MM.1S (cell line): ENCODE measurements at regions not wholly inside any gene's neighbourhood (a gene's known extent, or its start where the extent isn't known, plus 50 kb on each side); places are given as distances from the start of the nearest gene placed in this dataset.

ENCODE experiments used
- DNase-seq: peaks from one replicate; pipeline ENCODE4 v3.0.0-alpha.2; 2015
- H2AFZ ChIP-seq: fragments of 300-600 bp; sonication (generic); 2 replicates; pipeline ENCODE4 v1.6.0; 2016; ENCODE audit warnings: antibody characterized with exemption, low read length
- H3F3A ChIP-seq: fragments of 300-600 bp; sonication (generic); 2 replicates; pipeline ENCODE4 v1.6.1; 2016; ENCODE audit warnings: mild to moderate bottlenecking, antibody characterized with exemption, low read length, moderate library complexity, mixed read lengths; ENCODE audit not compliant: insufficient read depth
- H3K27ac ChIP-seq: fragments of 300-600 bp; sonication (generic); 2 replicates; pipeline ENCODE4 v1.5.1; 2016; ENCODE audit warnings: mild to moderate bottlenecking, low read length
- H3K27me3 ChIP-seq: fragments of 300-600 bp; sonication (generic); replicated peaks from 2 replicates; pipeline ENCODE4 v1.6.0; 2016; ENCODE audit warnings: low read length; ENCODE audit not compliant: insufficient read depth
- H3K36me3 ChIP-seq: fragments of 300-600 bp; sonication (generic); replicated peaks from 2 replicates; pipeline ENCODE4 v1.6.1; 2016; ENCODE audit warnings: mild to moderate bottlenecking, low read length, mixed read lengths; ENCODE audit not compliant: insufficient read depth
- H3K4me1 ChIP-seq: fragments of 300-600 bp; sonication (generic); 2 replicates; pipeline ENCODE4 v1.6.1; 2016; ENCODE audit warnings: low read length, mixed read lengths
- H3K4me2 ChIP-seq: fragments of 300-600 bp; sonication (generic); 2 replicates; pipeline ENCODE4 v1.6.0; 2016; ENCODE audit warnings: low read depth, low read length
- H3K4me3 ChIP-seq: fragments of 300-600 bp; sonication (generic); 2 replicates; pipeline ENCODE4 v1.5.1; 2016; ENCODE audit warnings: low read length, mixed read lengths
- H3K79me2 ChIP-seq: fragments of 300-600 bp; sonication (generic); 2 replicates; pipeline ENCODE4 v1.6.1; 2016; ENCODE audit warnings: mixed run types, low read length, mixed read lengths
- H3K9ac ChIP-seq: fragments of 300-600 bp; sonication (generic); 2 replicates; pipeline ENCODE4 v1.6.1; 2016; ENCODE audit warnings: low read length, mixed read lengths
- H3K9me2 ChIP-seq: fragments of 300-600 bp; sonication (generic); replicated peaks from 2 replicates; pipeline ENCODE4 v1.6.1; 2016; ENCODE audit warnings: mild to moderate bottlenecking, low read length, mixed read lengths; ENCODE audit not compliant: insufficient read depth
- H3K9me3 ChIP-seq: fragments of 300-600 bp; sonication (generic); replicated peaks from 2 replicates; pipeline ENCODE4 v1.6.1; 2016; ENCODE audit warnings: mild to moderate bottlenecking, low read length, mixed read lengths; ENCODE audit not compliant: insufficient read depth
- H4K20me1 ChIP-seq: fragments of 300-600 bp; sonication (generic); 2 replicates; pipeline ENCODE4 v1.6.1; 2016; ENCODE audit warnings: mild to moderate bottlenecking, low read length, moderate library complexity, mixed read lengths; ENCODE audit not compliant: insufficient read depth
- CTCF ChIP-seq: fragments of 300-600 bp; sonication (generic); IDR thresholded peaks from 2 replicates; pipeline ENCODE4 v1.5.1; 2016; ENCODE audit warnings: antibody characterized with exemption, low read length, mixed read lengths
- EZH2 ChIP-seq: fragments of 300-600 bp; sonication (generic); optimal IDR thresholded peaks from 2 replicates; pipeline ENCODE3; 2017; ENCODE audit warnings: low read depth, mild to moderate bottlenecking, antibody characterized with exemption, low read length, mixed read lengths
- EZH2phosphoT487 ChIP-seq: fragments of 300-600 bp; sonication (generic); IDR thresholded peaks from 2 replicates; pipeline ENCODE4 v1.6.1; 2018; ENCODE audit warnings: antibody characterized with exemption, low read length

DNA sequence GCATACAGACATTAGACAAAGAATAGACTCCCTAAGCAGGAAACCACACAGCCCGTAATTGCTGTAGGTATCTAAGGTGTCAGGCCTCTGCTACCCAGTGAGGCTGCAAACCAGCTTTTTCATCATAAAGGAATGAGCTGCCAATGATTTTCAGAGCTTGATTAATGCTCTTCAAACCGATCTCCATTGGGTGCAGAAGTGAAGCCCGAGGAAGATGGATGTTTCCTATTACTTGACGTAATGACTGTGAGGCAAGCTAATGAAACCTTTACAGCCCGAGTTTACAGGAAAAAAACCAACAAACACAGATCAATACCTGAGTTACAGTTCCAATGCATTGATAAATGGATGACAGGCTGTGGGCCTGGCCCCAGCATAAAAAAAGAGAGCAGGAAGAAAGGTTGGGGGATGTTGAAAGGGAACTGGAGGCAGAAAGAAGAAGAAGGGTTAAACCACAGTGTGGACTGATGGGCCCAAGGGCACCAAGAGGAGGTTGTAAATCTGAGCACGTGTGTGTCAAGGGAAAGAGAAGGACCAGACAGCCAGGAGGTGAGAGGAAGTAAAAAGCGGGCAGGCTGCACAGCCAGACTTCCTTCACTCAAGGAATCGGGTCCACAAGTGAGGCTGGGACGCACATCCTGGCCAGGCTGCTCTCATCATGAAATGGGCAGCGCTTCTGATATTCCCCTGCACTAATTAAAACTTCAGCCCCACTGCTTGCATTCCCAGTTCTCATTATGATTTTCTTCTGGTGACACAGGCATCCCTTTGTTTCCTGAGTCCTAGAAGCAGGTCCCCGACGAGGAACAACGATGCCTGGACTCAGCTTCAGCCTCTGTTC lies 70.6 kb upstream of the NTM start:
- no peaks in the 10 kb centered on the region for H3K9me2 ChIP-seq
- H2AFZ ChIP-seq: no peak overlapping the region
- no peak overlapping the region for H3K27ac ChIP-seq
- no peak overlapping the region for H3K4me2 ChIP-seq
- H3K4me1 ChIP-seq: no peaks in the 10 kb centered on the region
- H3K4me3 ChIP-seq: no peak overlapping the region
- no peaks in the 10 kb centered on the region for H3K79me2 ChIP-seq
- no peaks in the 10 kb centered on the region for H3K36me3 ChIP-seq
- no peaks in the 10 kb centered on the region for H3K9me3 ChIP-seq
- no peaks in the 10 kb centered on the region for H3K27me3 ChIP-seq
- H3F3A ChIP-seq: no peaks in the 10 kb centered on the region
- no peaks in the 10 kb centered on the region for H4K20me1 ChIP-seq
- no peak for DNase-seq
- TF ChIP-seq CTCF: no peak
- TF ChIP-seq EZH2phosphoT487: no peak
- no peak for TF ChIP-seq EZH2
- no peak overlapping the region for H3K9ac ChIP-seq

DNA sequence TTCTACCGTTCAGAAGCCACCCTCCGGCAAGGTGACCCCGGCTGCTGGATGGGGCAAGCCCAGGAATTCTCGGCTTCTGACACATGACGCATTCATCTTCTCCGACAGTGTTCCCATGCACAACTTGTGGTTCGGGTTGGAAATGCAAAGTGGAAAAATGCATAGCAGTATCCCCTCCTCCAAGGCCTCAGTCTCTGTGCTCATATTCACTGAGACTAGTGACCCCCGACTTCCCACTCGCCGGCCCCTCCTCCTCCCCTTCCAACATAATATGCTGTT lies 70.0 kb upstream of the NTM start:
- Histone ChIP-seq H3K79me2 (no peaks in the 10 kb centered on the region), H2AFZ (no peak overlapping the region), H3K9me3 (no peaks in the 10 kb centered on the region), H3K27me3 (no peaks in the 10 kb centered on the region), H3F3A (no peaks in the 10 kb centered on the region), H3K4me1 (no peaks in the 10 kb centered on the region), H4K20me1 (no peaks in the 10 kb centered on the region), H3K9ac (no peak overlapping the region), H3K9me2 (no peaks in the 10 kb centered on the region), H3K4me2 (no peak overlapping the region), H3K27ac (no peak overlapping the region), H3K4me3 (no peak overlapping the region), H3K36me3 (no peaks in the 10 kb centered on the region)
- DNase-seq: no peak
- TF ChIP-seq CTCF (no peak), EZH2phosphoT487 (no peak), EZH2 (no peak)

- no peaks in the 10 kb centered on the region for H4K20me1 ChIP-seq
- no peaks in the 10 kb centered on the region for H3K27me3 ChIP-seq
- TF ChIP-seq CTCF (no peak), EZH2 (no peak), EZH2phosphoT487 (no peak)
- no peak overlapping the region for H3K9ac ChIP-seq
- no peaks in the 10 kb centered on the region for H3K79me2 ChIP-seq
- no peak overlapping the region for H3K4me3 ChIP-seq
- H3K9me2 ChIP-seq: no peaks in the 10 kb centered on the region
- no peaks in the 10 kb centered on the region for H3F3A ChIP-seq
- no peak for DNase-seq
- no peak overlapping the region for H2AFZ ChIP-seq
- H3K27ac ChIP-seq: no peak overlapping the region
- no peaks in the 10 kb centered on the region for H3K36me3 ChIP-seq
- H3K4me1 ChIP-seq: no peaks in the 10 kb centered on the region
- H3K9me3 ChIP-seq: no peaks in the 10 kb centered on the region
- H3K4me2 ChIP-seq: no peak overlapping the region
These were observed 69.1 kb upstream of the NTM start for GRCh38 chr11:131301306-131301705.
